ENCODE measurements at regions not wholly inside any gene's neighbourhood (a gene's known extent, or its start where the extent isn't known, plus 50 kb on each side); places are given as distances from the start of the nearest gene placed in this dataset.

GRCh38 chr15:62857411-62857853 lies 185.1 kb upstream of the TPM1 start:
- TF ChIP-seq CTCF (IDR thresholded peaks at IDR 0.05; ENCODE audit: low read length) (no peak), EZH2 (optimal IDR thresholded peaks at IDR 0.05; ENCODE audit: low read depth, low read length) (no peak), EZH2phosphoT487 (IDR thresholded peaks at IDR 0.05; ENCODE audit: low read length) (no peak)

Data from MM.1S (cell line).